Endodermal cell (in vitro differentiated cells): ENCODE measurements at regions not wholly inside any gene's neighbourhood (a gene's known extent, or its start where the extent isn't known, plus 50 kb on each side); places are given as distances from the start of the nearest gene placed in this dataset.

ENCODE experiments used
- DNase-seq: peaks from one replicate; pipeline ENCODE4 v3.0.0-alpha.2; 2017
- H3K27ac ChIP-seq: 2 replicates; pipeline ENCODE4 v1.5.1; 2013; ENCODE audit warnings: mild to moderate bottlenecking, low read depth, low read length, moderate library complexity
- H3K27me3 ChIP-seq: 2 replicates; pipeline ENCODE4 v1.6.1; 2013; ENCODE audit warnings: mild to moderate bottlenecking, low read length, moderate library complexity; ENCODE audit not compliant: insufficient read depth, control insufficient read depth, poor library complexity, severe bottlenecking
- H3K36me3 ChIP-seq: 2 replicates; pipeline ENCODE4 v1.7.0; 2013; ENCODE audit warnings: mild to moderate bottlenecking, low read length, moderate library complexity; ENCODE audit not compliant: control insufficient read depth, insufficient read depth
- H3K4me1 ChIP-seq: one replicate; pipeline ENCODE4 v1.7.0; 2013; ENCODE audit warnings: low read length; ENCODE audit not compliant: control insufficient read depth, insufficient read depth
- H3K4me3 ChIP-seq: 2 replicates; pipeline ENCODE4 v1.5.1; 2013; ENCODE audit warnings: mild to moderate bottlenecking, low read length, moderate library complexity
- H3K9ac ChIP-seq: 2 replicates; pipeline ENCODE4 v1.6.1; 2013; ENCODE audit warnings: mild to moderate bottlenecking, low read length, moderate library complexity; ENCODE audit not compliant: poor library complexity, severe bottlenecking; ENCODE audit errors: extremely low read depth
- H3K9me3 ChIP-seq: 2 replicates; pipeline ENCODE4 v1.6.1; 2013; ENCODE audit warnings: mild to moderate bottlenecking, low read length, moderate library complexity; ENCODE audit not compliant: control insufficient read depth
- H3K27ac Mint-ChIP-seq: 2 replicates; pipeline ENCODE4 v1.8.0; 2020; ENCODE audit warnings: mixed read lengths
- H3K27me3 Mint-ChIP-seq: 2 replicates; pipeline ENCODE4 v1.8.0; 2021; ENCODE audit warnings: mild to moderate bottlenecking, mixed read lengths; ENCODE audit not compliant: insufficient read depth
- H3K36me3 Mint-ChIP-seq: 2 replicates; pipeline ENCODE4 v1.8.0; 2020; ENCODE audit warnings: low read depth, mixed read lengths
- H3K4me1 Mint-ChIP-seq: 2 replicates; pipeline ENCODE4 v1.8.0; 2020; ENCODE audit warnings: mixed read lengths
- H3K4me3 Mint-ChIP-seq: 2 replicates; pipeline ENCODE4 v1.8.0; 2020; ENCODE audit warnings: mild to moderate bottlenecking, moderate library complexity, mixed read lengths
- H3K9me3 Mint-ChIP-seq: 2 replicates; pipeline ENCODE4 v1.8.0; 2020; ENCODE audit warnings: mild to moderate bottlenecking, mixed read lengths
- CTCF ChIP-seq: fragments of 200-600 bp; sonication (generic); conservative IDR thresholded peaks from 2 replicates; pipeline ENCODE4 v1.5.0; 2021; ENCODE audit warnings: antibody characterized with exemption, mild to moderate bottlenecking
- WGBS, 2 experiments: methylation state at CpG; one replicate each; pipeline versions ENCODE4 v1.1.5 to v1.1.7; 2013; ENCODE audit warnings: missing lambda C conversion rate in 2 of 2, mixed read lengths in 1 of 2; ENCODE audit not compliant: insufficient coverage in 1 of 2, insufficient read length in 1 of 2; 5-methylcytosine and 5-hydroxymethylcytosine counted together

GRCh38 chr6:133047065-133047665 lies 194.0 kb upstream of the EYA4 start:
- Histone ChIP-seq H3K9ac (no peak overlapping the region), H3K4me1 (no peaks in the 10 kb centered on the region), H3K4me3 (no peak overlapping the region), H3K36me3 (no peaks in the 10 kb centered on the region), H3K27me3 (no peaks in the 10 kb centered on the region), H3K9me3 (no peaks in the 10 kb centered on the region), H3K27ac (no peak overlapping the region)
- Mint-ChIP-seq H3K27ac (no peak overlapping the region), H3K36me3 (no peaks in the 10 kb centered on the region), H3K4me3 (no peak overlapping the region), H3K27me3 (no peaks in the 10 kb centered on the region), H3K4me1 (no peaks in the 10 kb centered on the region), H3K9me3 (no peaks in the 10 kb centered on the region)
- 90 to 94% methylated on average over 3 to 4 of the region's 5 CpGs for WGBS, 2 experiments
- DNase-seq, result no peak
- no peak for TF ChIP-seq CTCF

- H3K27ac ChIP-seq, result no peak overlapping the region
- H3K27me3 Mint-ChIP-seq, result no peaks in the 10 kb centered on the region
- H3K9me3 ChIP-seq, result no peaks in the 10 kb centered on the region
- H3K27me3 ChIP-seq, result no peaks in the 10 kb centered on the region
- H3K4me3 ChIP-seq, result no peak overlapping the region
- TF ChIP-seq CTCF, result no peak
- H3K27ac Mint-ChIP-seq, result no peak overlapping the region
- H3K4me3 Mint-ChIP-seq, result no peak overlapping the region
- H3K36me3 ChIP-seq, result no peaks in the 10 kb centered on the region
- no peak for DNase-seq
- H3K9me3 Mint-ChIP-seq, result no peaks in the 10 kb centered on the region
- H3K4me1 Mint-ChIP-seq, result no peaks in the 10 kb centered on the region
- H3K4me1 ChIP-seq, result no peaks in the 10 kb centered on the region
- no peaks in the 10 kb centered on the region for H3K36me3 Mint-ChIP-seq
- 100% methylated on average over 1 of the region's 1 CpG for WGBS, 2 experiments
- H3K9ac ChIP-seq, result no peak overlapping the region
Measured at GRCh38 chr6:133047706-133048105, 193.5 kb upstream of the EYA4 start.

DNA sequence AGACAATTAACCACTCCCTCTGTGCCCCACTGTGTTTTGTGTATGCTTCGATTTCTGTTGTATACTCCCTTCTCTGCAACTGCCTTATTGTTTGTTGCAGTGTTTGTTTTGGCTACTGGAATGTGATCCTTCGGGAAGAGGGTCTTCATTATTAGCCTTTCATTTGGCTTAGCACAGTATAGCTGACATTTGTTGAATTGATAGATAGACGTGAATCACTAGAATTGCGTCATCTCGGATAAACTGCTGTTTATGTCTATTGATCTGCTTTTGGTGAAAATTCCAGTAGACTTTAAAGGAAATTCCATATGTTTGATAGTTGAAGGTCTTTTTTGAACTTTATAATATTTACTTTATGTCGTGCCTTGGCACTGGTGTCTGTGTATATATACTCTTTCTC lies 189.9 kb upstream of the EYA4 start:
- Mint-ChIP-seq H3K4me3 (no peak overlapping the region), H3K27me3 (no peaks in the 10 kb centered on the region), H3K27ac (no peak overlapping the region), H3K36me3 (no peaks in the 10 kb centered on the region), H3K4me1 (peaks cover 12% of the 10 kb centered on the region), H3K9me3 (no peaks in the 10 kb centered on the region)
- no peak for TF ChIP-seq CTCF
- no peak for DNase-seq
- Histone ChIP-seq H3K27me3 (no peaks in the 10 kb centered on the region), H3K9me3 (no peaks in the 10 kb centered on the region), H3K9ac (no peak overlapping the region), H3K4me1 (no peaks in the 10 kb centered on the region), H3K36me3 (no peaks in the 10 kb centered on the region), H3K4me3 (no peak overlapping the region), H3K27ac (no peak overlapping the region)
- 82 to 94% methylated on average over 4 to 6 of the region's 6 CpGs for WGBS, 2 experiments
